HG02884 (cell line): ENCODE measurements at regions not wholly inside any gene's neighbourhood (a gene's known extent, or its start where the extent isn't known, plus 50 kb on each side); places are given as distances from the start of the nearest gene placed in this dataset.
"Not testable (repeated sequence)": the region's sequence is repeated elsewhere in the genome, so short reads cannot be mapped to it uniquely, and the experiment has no call there.

Experiments used
- ATAC-seq: cut with Tn5 transposase; IDR thresholded peaks from one replicate; pipeline ENCODE4 v1.9.1; 2021; ENCODE audit warnings: mild to moderate bottlenecking, moderate library complexity; ENCODE audit not compliant: unreplicated experiment

- ATAC-seq = not testable (repeated sequence)
These were observed 205.9 kb downstream of the LAT start for GRCh38 chr16:29190553-29191431.

- ATAC-seq = not testable (repeated sequence)
These were observed 204.0 kb downstream of the LAT start for GRCh38 chr16:29188806-29189205.

- ATAC-seq = not testable (repeated sequence)
These were observed 201.7 kb downstream of the LAT start for GRCh38 chr16:29186306-29187220.

GRCh38 chr16:29185872-29186271 lies 201.0 kb downstream of the LAT start:
- ATAC-seq = not testable (repeated sequence)

- not testable (repeated sequence) for ATAC-seq
These were observed 200.0 kb downstream of the LAT start for GRCh38 chr16:29184738-29185438.

GRCh38 chr16:29182940-29183868 lies 198.4 kb downstream of the LAT start:
- ATAC-seq = not testable (repeated sequence)

GRCh38 chr16:29182501-29182900 lies 197.6 kb downstream of the LAT start:
- no peak for ATAC-seq

- ATAC-seq = not testable (repeated sequence)
These were observed 197.1 kb downstream of the LAT start for GRCh38 chr16:29181921-29182411.

- ATAC-seq = not testable (repeated sequence)
These were observed 196.5 kb downstream of the LAT start for GRCh38 chr16:29181254-29181780.

GRCh38 chr16:29180206-29180600 lies 195.4 kb downstream of the LAT start:
- ATAC-seq = not testable (repeated sequence)

- ATAC-seq = not testable (repeated sequence)
These were observed 194.8 kb downstream of the LAT start for GRCh38 chr16:29179401-29180205.

GRCh38 chr16:29177888-29178726 lies 193.3 kb downstream of the LAT start:
- ATAC-seq = not testable (repeated sequence)

GRCh38 chr16:29177203-29177887 lies 192.5 kb downstream of the LAT start:
- not testable (repeated sequence) for ATAC-seq

GRCh38 chr16:29176822-29177202 lies 192.0 kb downstream of the LAT start:
- not testable (repeated sequence) for ATAC-seq

- not testable (repeated sequence) for ATAC-seq
These were observed 191.3 kb downstream of the LAT start for GRCh38 chr16:29176154-29176470.

- not testable (repeated sequence) for ATAC-seq
These were observed 190.7 kb downstream of the LAT start for GRCh38 chr16:29175411-29176153.
